Fibroblast of lung (primary cell): ENCODE measurements at regions not wholly inside any gene's neighbourhood (a gene's known extent, or its start where the extent isn't known, plus 50 kb on each side); places are given as distances from the start of the nearest gene placed in this dataset.

ENCODE experiments used
- DNase-seq, 2 donors: peaks; one replicate each; pipeline versions ENCODE4 v3.0.0 to v3.0.0-alpha.2; 2010; ENCODE audit warnings: low read depth in 2 of 2
- H2AFZ ChIP-seq: 2 replicates; pipeline ENCODE4 v1.5.1; 2012; ENCODE audit warnings: low read length, control low read depth, inconsistent platforms
- H3K27ac ChIP-seq: 2 replicates; pipeline ENCODE4 v1.5.1; 2011; ENCODE audit warnings: low read length, control low read depth; ENCODE audit not compliant: insufficient read depth
- H3K27me3 ChIP-seq: 2 replicates; pipeline ENCODE4 v1.5.1; 2011; ENCODE audit warnings: mild to moderate bottlenecking, low read length; ENCODE audit not compliant: control insufficient read depth, insufficient read depth
- H3K36me3 ChIP-seq: 2 replicates; pipeline ENCODE4 v1.5.1; 2011; ENCODE audit warnings: low read length; ENCODE audit not compliant: control insufficient read depth, insufficient read depth
- H3K4me1 ChIP-seq: 2 replicates; pipeline ENCODE4 v1.5.1; 2011; ENCODE audit warnings: low read length; ENCODE audit not compliant: control insufficient read depth, insufficient read depth; ENCODE audit errors: extremely low read depth
- H3K4me2 ChIP-seq: 2 replicates; pipeline ENCODE4 v1.5.1; 2011; ENCODE audit warnings: low read length, control low read depth; ENCODE audit not compliant: insufficient read depth; ENCODE audit errors: extremely low read depth
- H3K4me3 ChIP-seq, 4 experiments: fragments of 200-600 bp in 1 of 4; sonication (generic) in 1 of 4; replicated peaks in 1 of 4; 2 replicates each; pipeline ENCODE4 v1.5.1; 2011 to 2016; ENCODE audit warnings: low read length in 4 of 4, low read depth in 3 of 4, mild to moderate bottlenecking in 3 of 4, control low read depth in 2 of 4, inconsistent platforms in 1 of 4, mixed read lengths in 1 of 4; ENCODE audit not compliant: insufficient read depth in 1 of 4; ENCODE audit errors: control extremely low read depth in 1 of 4
- H3K79me2 ChIP-seq: 2 replicates; pipeline ENCODE4 v1.5.1; 2012; ENCODE audit warnings: mild to moderate bottlenecking, low read length, inconsistent platforms; ENCODE audit not compliant: control insufficient read depth, insufficient read depth
- H3K9ac ChIP-seq: 2 replicates; pipeline ENCODE4 v1.5.1; 2011; ENCODE audit warnings: mild to moderate bottlenecking, low read length, control low read depth; ENCODE audit not compliant: insufficient read depth
- H3K9me3 ChIP-seq: 2 replicates; pipeline ENCODE4 v1.5.1; 2012; ENCODE audit warnings: low read depth, low read length; ENCODE audit not compliant: control insufficient read depth, insufficient read depth
- H4K20me1 ChIP-seq: 2 replicates; pipeline ENCODE4 v1.5.1; 2011; ENCODE audit warnings: low read length; ENCODE audit not compliant: control insufficient read depth, insufficient read depth; ENCODE audit errors: extremely low read depth
- CTCF ChIP-seq, 2 donors: IDR thresholded peaks in 1 of 2; conservative IDR thresholded peaks in 1 of 2; 1 replicate in 1 of 2; 2 replicates in 1 of 2; pipeline ENCODE4 v1.5.1; 2011 to 2012; ENCODE audit warnings: low read length in 2 of 2, control low read depth in 1 of 2, inconsistent platforms in 1 of 2, low read depth in 1 of 2, mild to moderate bottlenecking in 1 of 2
- EZH2 ChIP-seq: IDR thresholded peaks from 2 replicates; pipeline ENCODE4 v1.5.1; 2012; ENCODE audit warnings: low read length, control low read depth, mild to moderate bottlenecking; ENCODE audit errors: missing control alignments

- H3K4me3 ChIP-seq, result no peak overlapping the region
- no peak overlapping the region for H3K27ac ChIP-seq
- no peak overlapping the region for H3K4me2 ChIP-seq
- no peak for TF ChIP-seq CTCF (conservative IDR thresholded peaks at IDR 0.05 in 1 of 2, IDR thresholded peaks at IDR 0.05 in 1 of 2; ENCODE audit: low read depth in 1 of 2, low read length in 2 of 2)
- DNase-seq, result peak; percentile 61 to 85
- H3K9ac ChIP-seq, result no peak overlapping the region
- no peaks in the 10 kb centered on the region for H4K20me1 ChIP-seq
- no peaks in the 10 kb centered on the region for H3K27me3 ChIP-seq
- H3K79me2 ChIP-seq, result no peaks in the 10 kb centered on the region
- H3K9me3 ChIP-seq, result no peaks in the 10 kb centered on the region
- H2AFZ ChIP-seq, result no peak overlapping the region
- no peaks in the 10 kb centered on the region for H3K36me3 ChIP-seq
- H3K4me1 ChIP-seq, result no peaks in the 10 kb centered on the region
These were observed 679.5 kb downstream of the KCNJ2 start for GRCh38 chr17:70848785-70849184.

- TF ChIP-seq CTCF (conservative IDR thresholded peaks at IDR 0.05 in 1 of 2, IDR thresholded peaks at IDR 0.05 in 1 of 2; ENCODE audit: low read depth in 1 of 2, low read length in 2 of 2) (no peak), EZH2 (no peak)
- no peak overlapping the region for H3K4me3 ChIP-seq
These were observed 686.2 kb downstream of the KCNJ2 start for GRCh38 chr17:70855401-70856054.

GRCh38 chr17:70857351-70857750, 688.0 kb downstream of the KCNJ2 start:
- no peaks in the 10 kb centered on the region for H3K4me1 ChIP-seq
- H3K79me2 ChIP-seq, result no peaks in the 10 kb centered on the region
- no peak overlapping the region for H3K27ac ChIP-seq
- H3K9me3 ChIP-seq, result no peaks in the 10 kb centered on the region
- H3K36me3 ChIP-seq, result no peaks in the 10 kb centered on the region
- no peak overlapping the region for H3K9ac ChIP-seq
- H2AFZ ChIP-seq, result no peak overlapping the region
- no peak for DNase-seq
- TF ChIP-seq EZH2, result no peak
- no peak for TF ChIP-seq CTCF (conservative IDR thresholded peaks at IDR 0.05 in 1 of 2, IDR thresholded peaks at IDR 0.05 in 1 of 2; ENCODE audit: low read depth in 1 of 2, low read length in 2 of 2)
- no peak overlapping the region for H3K4me3 ChIP-seq
- H3K4me2 ChIP-seq, result no peak overlapping the region
- no peaks in the 10 kb centered on the region for H3K27me3 ChIP-seq
- H4K20me1 ChIP-seq, result no peaks in the 10 kb centered on the region

More at GRCh38 chr17:70855401-70856054, 686.2 kb downstream of the KCNJ2 start:
- Histone ChIP-seq H4K20me1 (no peaks in the 10 kb centered on the region), H3K27ac (no peak overlapping the region), H3K4me2 (peak overlapping the region; percentile 1), H3K9me3 (no peaks in the 10 kb centered on the region), H3K36me3 (no peaks in the 10 kb centered on the region), H3K4me1 (no peaks in the 10 kb centered on the region), H3K27me3 (no peaks in the 10 kb centered on the region), H2AFZ (peak overlapping the region; percentile 0), H3K9ac (no peak overlapping the region), H3K79me2 (no peaks in the 10 kb centered on the region)
- peak; percentile 75 to 92 for DNase-seq
